H1 (cell line): ENCODE measurements at regions not wholly inside any gene's neighbourhood (a gene's known extent, or its start where the extent isn't known, plus 50 kb on each side); places are given as distances from the start of the nearest gene placed in this dataset.

Experiments
- CTCF ChIA-PET: fragments of 300-600 bp; sonication (Branson Sonifier 250); formaldehyde crosslinking; loops from one replicate; lab custom pipeline; 2021; ENCODE audit not compliant: partially characterized antibody; lab: Charles Lee
- POLR2A ChIA-PET: fragments of 300-600 bp; sonication (Branson Sonifier 250); formaldehyde crosslinking; loops from one replicate; lab custom pipeline; 2021; ENCODE audit warnings: inconsistent platforms; ENCODE audit not compliant: partially characterized antibody; lab: Charles Lee
- DNase-seq, 2 experiments: peaks; one replicate each; pipeline versions ENCODE4 v3.0.0 to v3.0.0-alpha.2; 2010 to 2022; ENCODE audit warnings: low spot score in 2 of 2, low read depth in 1 of 2, mixed read lengths in 1 of 2
- FAIRE-seq: peaks from 2 replicates; lab custom pipeline; 2011; peaks lifted over from hg19 to GRCh38; lab: Jason Lieb, UNC
- H2AFZ ChIP-seq: 2 replicates; pipeline ENCODE4 v1.8.1; 2012; ENCODE audit warnings: low read length, inconsistent platforms
- H2AK5ac ChIP-seq: 2 replicates; pipeline ENCODE4 v1.6.1; 2013; ENCODE audit warnings: low read depth, low read length
- H2BK120ac ChIP-seq: replicated peaks from 2 replicates; pipeline ENCODE3; 2013; ENCODE audit warnings: low read depth, low read length, inconsistent platforms
- H2BK12ac ChIP-seq: 2 replicates; pipeline ENCODE4 v1.6.1; 2013; ENCODE audit warnings: low read depth, low read length
- H2BK15ac ChIP-seq: 2 replicates; pipeline ENCODE4 v1.6.1; 2013; ENCODE audit warnings: low read length
- H2BK20ac ChIP-seq: 2 replicates; pipeline ENCODE4 v1.6.1; 2013; ENCODE audit warnings: low read length
- H2BK5ac ChIP-seq: 2 replicates; pipeline ENCODE4 v1.6.1; 2013; ENCODE audit warnings: low read depth, low read length
- H3K14ac ChIP-seq: 2 replicates; pipeline ENCODE4 v1.6.1; 2013; ENCODE audit warnings: inconsistent platforms; ENCODE audit not compliant: insufficient read length
- H3K18ac ChIP-seq: 2 replicates; pipeline ENCODE4 v1.6.1; 2013; ENCODE audit warnings: low read length; ENCODE audit errors: extremely low read depth
- H3K23ac ChIP-seq: 2 replicates; pipeline ENCODE4 v1.6.1; 2013; ENCODE audit warnings: inconsistent platforms; ENCODE audit not compliant: insufficient read length
- H3K23me2 ChIP-seq: 2 replicates; pipeline ENCODE4 v1.6.1; 2013; ENCODE audit warnings: low read depth, low read length
- H3K27ac ChIP-seq: 2 replicates; pipeline ENCODE4 v1.6.1; 2011; ENCODE audit warnings: low read depth, low read length, inconsistent platforms
- H3K27me3 ChIP-seq, 4 experiments: replicated peaks in 1 of 4; 1 replicate in 1 of 4; 2 replicates in 3 of 4; pipeline versions ENCODE4 v1.6.1 to v1.8.1; 2011 to 2013; ENCODE audit warnings: low read length in 3 of 4, mild to moderate bottlenecking in 3 of 4, inconsistent platforms in 2 of 4, mixed read lengths in 2 of 4, moderate library complexity in 1 of 4; ENCODE audit not compliant: control insufficient read depth in 3 of 4, insufficient read depth in 3 of 4; ENCODE audit errors: extremely low read depth in 1 of 4
- H3K36me3 ChIP-seq, 4 experiments: 2 replicates each; pipeline versions ENCODE4 v1.6.1 to v1.8.1; 2011 to 2013; ENCODE audit warnings: mild to moderate bottlenecking in 4 of 4, low read length in 3 of 4, moderate library complexity in 2 of 4, control low read depth in 1 of 4, inconsistent platforms in 1 of 4; ENCODE audit not compliant: insufficient read depth in 4 of 4, control insufficient read depth in 2 of 4
- H3K4ac ChIP-seq: replicated peaks from 2 replicates; pipeline ENCODE3; 2013; ENCODE audit warnings: low read length, low read depth, mixed read lengths, inconsistent platforms; ENCODE audit not compliant: insufficient read length
- H3K4me1 ChIP-seq, 4 experiments: replicated peaks in 1 of 4; 1 replicate in 1 of 4; 2 replicates in 3 of 4; pipeline versions ENCODE4 v1.6.1 to v1.8.1; 2011 to 2013; ENCODE audit warnings: low read length in 3 of 4, inconsistent platforms in 2 of 4, mixed read lengths in 1 of 4; ENCODE audit not compliant: insufficient read depth in 4 of 4, control insufficient read depth in 3 of 4
- H3K4me2 ChIP-seq, 2 experiments: 2 replicates each; pipeline versions ENCODE4 v1.6.1 to v1.8.1; 2011 to 2013; ENCODE audit warnings: low read depth in 2 of 2, low read length in 2 of 2, control low read depth in 1 of 2, inconsistent platforms in 1 of 2, mild to moderate bottlenecking in 1 of 2; ENCODE audit not compliant: insufficient read depth in 1 of 2
- H3K4me3 ChIP-seq, 4 experiments: fragments of 200-600, 300-600 bp in 1 of 4; sonication (generic), shearing (Covaris generic), sonication (Bioruptor Twin) in 1 of 4; 2 replicates each; pipeline versions ENCODE4 v1.5.1 to v1.8.1; 2011 to 2016; ENCODE audit warnings: low read length in 4 of 4, low read depth in 3 of 4, control low read depth in 2 of 4, inconsistent platforms in 2 of 4, mild to moderate bottlenecking in 2 of 4, mixed read lengths in 1 of 4, moderate library complexity in 1 of 4; ENCODE audit not compliant: insufficient read depth in 2 of 4; ENCODE audit errors: extremely low read depth in 1 of 4
- H3K56ac ChIP-seq: replicated peaks from 2 replicates; pipeline ENCODE3; 2013; ENCODE audit warnings: low read depth, mild to moderate bottlenecking, mixed read lengths, low read length, inconsistent platforms; ENCODE audit not compliant: insufficient read length
- H3K79me1 ChIP-seq: 2 replicates; pipeline ENCODE4 v1.6.1; 2013; ENCODE audit warnings: low read depth, low read length, control low read depth
- H3K79me2 ChIP-seq, 2 experiments: 2 replicates each; pipeline versions ENCODE4 v1.6.1 to v1.8.1; 2012 to 2013; ENCODE audit warnings: low read length in 2 of 2, mild to moderate bottlenecking in 2 of 2, inconsistent platforms in 1 of 2; ENCODE audit not compliant: insufficient read depth in 2 of 2, control insufficient read depth in 1 of 2
- H3K9ac ChIP-seq, 4 experiments: replicated peaks in 1 of 4; 1 replicate in 1 of 4; 2 replicates in 3 of 4; pipeline versions ENCODE4 v1.6.1 to v1.8.1; 2011 to 2013; ENCODE audit warnings: low read depth in 3 of 4, low read length in 3 of 4, control low read depth in 2 of 4, mild to moderate bottlenecking in 2 of 4, moderate library complexity in 2 of 4, inconsistent platforms in 1 of 4; ENCODE audit errors: extremely low read depth in 1 of 4
- H3K9me3 ChIP-seq, 2 experiments: 2 replicates each; pipeline versions ENCODE4 v1.6.1 to v1.8.1; 2012 to 2013; ENCODE audit warnings: mild to moderate bottlenecking in 2 of 2, moderate library complexity in 2 of 2, control low read depth in 1 of 2, inconsistent platforms in 1 of 2, low read depth in 1 of 2, low read length in 1 of 2, mixed read lengths in 1 of 2; ENCODE audit not compliant: insufficient read depth in 2 of 2
- H4K20me1 ChIP-seq, 2 experiments: replicated peaks in 1 of 2; 2 replicates each; pipeline versions ENCODE3 to v1.8.1; 2011 to 2013; ENCODE audit warnings: inconsistent platforms in 2 of 2, low read length in 2 of 2, mild to moderate bottlenecking in 1 of 2; ENCODE audit not compliant: insufficient read depth in 2 of 2, control insufficient read depth in 1 of 2
- H4K5ac ChIP-seq: 2 replicates; pipeline ENCODE4 v1.6.1; 2013; ENCODE audit warnings: low read length, low read depth, mixed read lengths, inconsistent platforms; ENCODE audit not compliant: insufficient read length
- H4K8ac ChIP-seq: 2 replicates; pipeline ENCODE4 v1.8.0; 2013; ENCODE audit warnings: mild to moderate bottlenecking, moderate library complexity, low read length, inconsistent platforms; ENCODE audit not compliant: insufficient read depth; ENCODE audit errors: extremely low read depth
- H4K91ac ChIP-seq: replicated peaks from 2 replicates; pipeline ENCODE3; 2013; ENCODE audit warnings: low read length, mixed read lengths, inconsistent platforms; ENCODE audit not compliant: insufficient read length
- ATF2 ChIP-seq: IDR thresholded peaks from 2 replicates; pipeline ENCODE4 v1.6.1; 2012; ENCODE audit warnings: low read length, inconsistent platforms
- CBX5 ChIP-seq: fragments of 300-800, 300-1000 bp; sonication (generic); IDR thresholded peaks from 2 replicates; pipeline ENCODE4 v1.7.1; 2016; ENCODE audit warnings: antibody characterized with exemption, low read length, low read depth
- KDM4A ChIP-seq: IDR thresholded peaks from one replicate; pipeline ENCODE4 v1.7.1; 2012; ENCODE audit warnings: low read depth, mild to moderate bottlenecking, moderate library complexity, low read length, inconsistent platforms; ENCODE audit not compliant: severe bottlenecking
- NANOG ChIP-seq: IDR thresholded peaks from 2 replicates; pipeline ENCODE4 v1.6.1; 2011; ENCODE audit warnings: low read length, low read depth, mild to moderate bottlenecking, inconsistent platforms; ENCODE audit not compliant: insufficient read depth, poor library complexity, severe bottlenecking
- SAP30 ChIP-seq: fragments of 300-600 bp; sonication (generic); IDR thresholded peaks from 2 replicates; pipeline ENCODE4 v1.7.1; 2012; ENCODE audit warnings: low read length, moderate library complexity, mild to moderate bottlenecking, inconsistent platforms; ENCODE audit not compliant: insufficient read depth, insufficient replicate concordance
- SIX5 ChIP-seq: IDR thresholded peaks from 2 replicates; pipeline ENCODE4 v1.6.1; 2011; ENCODE audit warnings: mild to moderate bottlenecking, low read depth, low read length
- SUZ12 ChIP-seq: fragments of 200-600 bp; sonication (generic); IDR thresholded peaks from 2 replicates; pipeline ENCODE4 v1.6.1; 2012; ENCODE audit warnings: mild to moderate bottlenecking, inconsistent platforms, low read length, moderate library complexity, mixed read lengths
- TAF1 ChIP-seq: IDR thresholded peaks from 2 replicates; pipeline ENCODE4 v1.6.1; 2011; ENCODE audit warnings: mild to moderate bottlenecking, low read depth, low read length
- TBP ChIP-seq: IDR thresholded peaks from 2 replicates; pipeline ENCODE4 v1.6.1; 2011; ENCODE audit warnings: low read depth, low read length, improper control_type of control experiment
- WGBS, 2 experiments: shearing (Covaris generic) in 1 of 2; methylation state at CpG; one replicate each; pipeline versions ENCODE4 v1.1.6 to v1.1.7; 2013 to 2015; ENCODE audit warnings: low lambda C conversion rate in 2 of 2, mixed read lengths in 2 of 2, inconsistent platforms in 1 of 2, low coverage in 1 of 2, missing lambda C conversion rate in 1 of 2; ENCODE audit not compliant: insufficient replicate concordance in 2 of 2, insufficient coverage in 1 of 2, insufficient read length in 1 of 2; ENCODE audit errors: extremely low coverage in 1 of 2, missing lambda C conversion rate in 1 of 2; 5-methylcytosine and 5-hydroxymethylcytosine counted together

GRCh38 chr2:125852364-125852763 is 803.6 kb upstream of the GYPC start:
- H3K23me2 ChIP-seq = no peaks in the 10 kb centered on the region
- H3K18ac ChIP-seq = no peak overlapping the region
- no peaks in the 10 kb centered on the region for H4K20me1 ChIP-seq
- H2AFZ ChIP-seq = no peak overlapping the region
- no peaks in the 10 kb centered on the region for H3K79me2 ChIP-seq
- H4K8ac ChIP-seq = no peak overlapping the region
- no peak overlapping the region for H4K5ac ChIP-seq
- H2BK12ac ChIP-seq = no peak overlapping the region
- no peaks in the 10 kb centered on the region for H3K4me1 ChIP-seq
- no peaks in the 10 kb centered on the region for H3K79me1 ChIP-seq
- H4K91ac ChIP-seq = no peak overlapping the region
- no peak overlapping the region for H2BK15ac ChIP-seq
- no peaks in the 10 kb centered on the region for H3K27me3 ChIP-seq
- H3K23ac ChIP-seq = no peak overlapping the region
- H2AK5ac ChIP-seq = no peak overlapping the region
- FAIRE-seq (no peak), DNase-seq (no peak)
- H3K4ac ChIP-seq = no peak overlapping the region
- no peak overlapping the region for H3K14ac ChIP-seq
- no peak overlapping the region for H2BK20ac ChIP-seq
- H2BK120ac ChIP-seq = no peak overlapping the region
- ChIA-PET CTCF (interaction anchor here (0.6 to 1.4 kb wide), 3 partner anchors 15 to 114 kb away, joined by 3 to 4 read pairs (median 3); no protein-coding TSS in a partner anchor), POLR2A (interaction anchor here (0.5 kb wide), 1 partner anchor 10 kb away, joined by 3 read pairs; no protein-coding TSS in a partner anchor)
- 91% methylated on average over 1 of the region's 1 CpG; no CpG with 5 or more reads in 1 of the 2 experiments for WGBS, 2 experiments
- no peaks in the 10 kb centered on the region for H3K36me3 ChIP-seq
- no peak overlapping the region for H3K9ac ChIP-seq
- H3K4me2 ChIP-seq = no peak overlapping the region
- no peak overlapping the region for H3K56ac ChIP-seq
- no peak overlapping the region for H2BK5ac ChIP-seq
- no peak overlapping the region for H3K4me3 ChIP-seq
- no peak overlapping the region for H3K27ac ChIP-seq
- H3K9me3 ChIP-seq = no peaks in the 10 kb centered on the region
- TF ChIP-seq TAF1 = no peak
- TF ChIP-seq ATF2 = no peak
- no peak for TF ChIP-seq SUZ12
- no peak for TF ChIP-seq CBX5
- no peak for TF ChIP-seq NANOG
- no peak for TF ChIP-seq TBP
- no peak for TF ChIP-seq SIX5
- TF ChIP-seq SAP30 = no peak
- no peak for TF ChIP-seq KDM4A
